ENCODE measurements at regions not wholly inside any gene's neighbourhood (a gene's known extent, or its start where the extent isn't known, plus 50 kb on each side); places are given as distances from the start of the nearest gene placed in this dataset.

- H3K4me3 ChIP-seq = no peak overlapping the region
- H4K20me1 ChIP-seq (ENCODE audit: control insufficient read depth, insufficient read depth) = no peaks in the 10 kb centered on the region
- intact Hi-C loops (cut with micrococcal nuclease; ENCODE audit: unreplicated experiment) (no loop called here), in situ Hi-C loops (cut with MboI) (no loop called here)
- H3K27me3 ChIP-seq (replicated peaks in 1 of 2; ENCODE audit: control insufficient read depth in 2 of 2, insufficient read depth in 2 of 2, low read length in 1 of 2) = no peaks in the 10 kb centered on the region
- no peak for ATAC-seq
- H3K27ac ChIP-seq (ENCODE audit: control insufficient read depth, insufficient read depth) = no peak overlapping the region
- no peak overlapping the region for H2AFZ ChIP-seq (ENCODE audit: control insufficient read depth, low read depth, low read length)
- H3K36me3 ChIP-seq (ENCODE audit: control insufficient read depth in 2 of 2, insufficient read depth in 2 of 2, low read length in 1 of 2) = no peaks in the 10 kb centered on the region; a peak in 1 of 4 replicates
- ChIA-PET RAD21 (ENCODE audit: unreplicated experiment) (no interaction called here), CTCF (no interaction called here), POLR2A (interaction anchor here (1.6 kb wide), 1 partner anchor 42 kb away, joined by 4 read pairs; no protein-coding TSS in a partner anchor), SMC1A (ENCODE audit: uncharacterized antibody, unreplicated experiment) (no interaction called here)
- FAIRE-seq = no peak
- H3K9me3 ChIP-seq (replicated peaks; ENCODE audit: control insufficient read depth, insufficient read depth, low read length) = peaks cover 4% of the 10 kb centered on the region; the same call in 2 of the 3 replicates
- no peak for DNase-seq (ENCODE audit: low read depth, low spot score)
- no peak for TF ChIP-seq ZBTB4 (CRISPR knock-in tag; IDR thresholded peaks at IDR 0.05)
- no peak for TF ChIP-seq PML (IDR thresholded peaks at IDR 0.05; ENCODE audit: low read length)
- TF ChIP-seq BRCA1 (IDR thresholded peaks at IDR 0.05; ENCODE audit: low read depth, low read length) = no peak
- no peak for TF ChIP-seq IRF4 (IDR thresholded peaks at IDR 0.05; ENCODE audit: low read depth, low read length)
- TF ChIP-seq BCL3 (IDR thresholded peaks at IDR 0.05; ENCODE audit: borderline replicate concordance, insufficient read depth, low read depth, low read length, poor library complexity, severe bottlenecking) = no peak
- no peak overlapping the region for H3K9ac ChIP-seq (ENCODE audit: control insufficient read depth, insufficient read depth, low read length)
- 100% methylated on average over 2 of the region's 2 CpGs for WGBS (ENCODE audit: insufficient coverage, insufficient replicate concordance, low lambda C conversion rate, missing lambda C conversion rate)
- no TSS peak for BruUV-seq (replicated peaks)
- H3K4me1 ChIP-seq (ENCODE audit: control insufficient read depth, insufficient read depth, low read length) = no peaks in the 10 kb centered on the region
- no peak overlapping the region for H3K4me2 ChIP-seq (ENCODE audit: control insufficient read depth, insufficient read depth)
- H3K79me2 ChIP-seq (ENCODE audit: control insufficient read depth, insufficient read depth, low read length) = no peaks in the 10 kb centered on the region
These were observed 66.3 kb upstream of the NUDT6 start for GRCh38 chr4:122988696-122989095.
